Testis (tissue), 2 donors: ENCODE measurements at regions not wholly inside any gene's neighbourhood (a gene's known extent, or its start where the extent isn't known, plus 50 kb on each side); places are given as distances from the start of the nearest gene placed in this dataset.

ENCODE experiments used
- POLR2A ChIP-seq: fragments of 450-650 bp; IDR thresholded peaks from one replicate; pipeline ENCODE4 v1.6.1; 2017; ENCODE audit warnings: antibody characterized with exemption, mild to moderate bottlenecking, moderate library complexity
- TF ChIP-seq, protein P1 (sequence below), 3 experiments: fragments of 450-650 bp in 2 of 3; fragments of 200-600 bp in 1 of 3; sonication (generic) in 1 of 3; IDR thresholded peaks; one replicate each; pipeline ENCODE4 v1.5.1; 2016 to 2019; ENCODE audit warnings: antibody characterized with exemption in 3 of 3, mild to moderate bottlenecking in 2 of 3, moderate library complexity in 1 of 3

DNA sequence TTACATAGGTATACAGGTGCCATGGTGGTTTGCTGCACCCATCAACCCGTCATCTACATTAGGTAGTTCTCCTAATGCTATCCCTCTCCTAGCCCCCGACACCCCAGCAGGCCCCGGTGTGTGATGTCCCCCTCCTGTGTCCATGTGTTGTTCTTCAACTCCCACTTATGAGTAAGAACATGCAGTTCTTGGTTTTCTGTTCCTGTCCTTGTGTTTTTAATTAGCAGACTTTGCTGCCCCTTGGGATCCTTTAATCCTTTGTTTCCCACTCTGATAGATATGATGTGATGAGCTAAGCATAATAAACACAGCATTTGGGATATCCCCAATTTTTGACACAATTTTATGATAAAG lies 71.1 kb upstream of the PALS2 start:
- TF ChIP-seq, protein P1, sequence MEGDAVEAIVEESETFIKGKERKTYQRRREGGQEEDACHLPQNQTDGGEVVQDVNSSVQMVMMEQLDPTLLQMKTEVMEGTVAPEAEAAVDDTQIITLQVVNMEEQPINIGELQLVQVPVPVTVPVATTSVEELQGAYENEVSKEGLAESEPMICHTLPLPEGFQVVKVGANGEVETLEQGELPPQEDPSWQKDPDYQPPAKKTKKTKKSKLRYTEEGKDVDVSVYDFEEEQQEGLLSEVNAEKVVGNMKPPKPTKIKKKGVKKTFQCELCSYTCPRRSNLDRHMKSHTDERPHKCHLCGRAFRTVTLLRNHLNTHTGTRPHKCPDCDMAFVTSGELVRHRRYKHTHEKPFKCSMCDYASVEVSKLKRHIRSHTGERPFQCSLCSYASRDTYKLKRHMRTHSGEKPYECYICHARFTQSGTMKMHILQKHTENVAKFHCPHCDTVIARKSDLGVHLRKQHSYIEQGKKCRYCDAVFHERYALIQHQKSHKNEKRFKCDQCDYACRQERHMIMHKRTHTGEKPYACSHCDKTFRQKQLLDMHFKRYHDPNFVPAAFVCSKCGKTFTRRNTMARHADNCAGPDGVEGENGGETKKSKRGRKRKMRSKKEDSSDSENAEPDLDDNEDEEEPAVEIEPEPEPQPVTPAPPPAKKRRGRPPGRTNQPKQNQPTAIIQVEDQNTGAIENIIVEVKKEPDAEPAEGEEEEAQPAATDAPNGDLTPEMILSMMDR (IDR thresholded peaks at IDR 0.05) = no peak
- no peak for TF ChIP-seq POLR2A
